ENCODE measurements at regions not wholly inside any gene's neighbourhood (a gene's known extent, or its start where the extent isn't known, plus 50 kb on each side); places are given as distances from the start of the nearest gene placed in this dataset.

DNA sequence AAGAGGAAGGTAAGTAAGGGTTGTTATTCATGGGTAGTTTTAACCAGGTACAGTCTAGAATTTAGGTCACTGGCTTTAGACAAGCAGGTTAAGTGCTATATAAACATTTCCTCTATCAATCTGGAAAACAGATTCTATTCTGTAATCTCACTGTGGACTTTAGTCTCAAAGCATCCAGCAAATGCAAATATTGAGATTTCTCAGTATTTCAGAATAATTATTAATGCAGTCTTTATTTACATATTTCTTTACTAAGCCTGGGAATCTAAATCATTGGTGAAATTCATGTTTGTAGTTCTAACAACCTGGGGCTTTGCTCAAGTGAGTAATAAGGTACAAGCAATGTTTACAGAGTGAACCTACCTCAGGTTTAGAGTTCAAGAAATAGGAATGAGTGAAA lies 61.9 kb downstream of the SLC41A2 start:
- H3K4me1 ChIP-seq (ENCODE audit: insufficient read depth, poor library complexity, severe bottlenecking) = no peaks in the 10 kb centered on the region
- TF ChIP-seq, protein P1, sequence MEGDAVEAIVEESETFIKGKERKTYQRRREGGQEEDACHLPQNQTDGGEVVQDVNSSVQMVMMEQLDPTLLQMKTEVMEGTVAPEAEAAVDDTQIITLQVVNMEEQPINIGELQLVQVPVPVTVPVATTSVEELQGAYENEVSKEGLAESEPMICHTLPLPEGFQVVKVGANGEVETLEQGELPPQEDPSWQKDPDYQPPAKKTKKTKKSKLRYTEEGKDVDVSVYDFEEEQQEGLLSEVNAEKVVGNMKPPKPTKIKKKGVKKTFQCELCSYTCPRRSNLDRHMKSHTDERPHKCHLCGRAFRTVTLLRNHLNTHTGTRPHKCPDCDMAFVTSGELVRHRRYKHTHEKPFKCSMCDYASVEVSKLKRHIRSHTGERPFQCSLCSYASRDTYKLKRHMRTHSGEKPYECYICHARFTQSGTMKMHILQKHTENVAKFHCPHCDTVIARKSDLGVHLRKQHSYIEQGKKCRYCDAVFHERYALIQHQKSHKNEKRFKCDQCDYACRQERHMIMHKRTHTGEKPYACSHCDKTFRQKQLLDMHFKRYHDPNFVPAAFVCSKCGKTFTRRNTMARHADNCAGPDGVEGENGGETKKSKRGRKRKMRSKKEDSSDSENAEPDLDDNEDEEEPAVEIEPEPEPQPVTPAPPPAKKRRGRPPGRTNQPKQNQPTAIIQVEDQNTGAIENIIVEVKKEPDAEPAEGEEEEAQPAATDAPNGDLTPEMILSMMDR (IDR thresholded peaks at IDR 0.05; ENCODE audit: poor library complexity, severe bottlenecking) = no peak
- ATAC-seq (ENCODE audit: low read depth) = no peak
- no peaks in the 10 kb centered on the region for H3K9me3 ChIP-seq (ENCODE audit: severe bottlenecking)
- no peak overlapping the region for H3K4me3 ChIP-seq (ENCODE audit: severe bottlenecking)
- no peak for DNase-seq (ENCODE audit: low spot score)
- no peaks in the 10 kb centered on the region for H3K27me3 ChIP-seq (ENCODE audit: insufficient read depth, poor library complexity, severe bottlenecking)
- no peak overlapping the region for H3K27ac ChIP-seq (ENCODE audit: poor library complexity, severe bottlenecking)
- no peaks in the 10 kb centered on the region for H3K36me3 ChIP-seq (ENCODE audit: low read depth)

DNA sequence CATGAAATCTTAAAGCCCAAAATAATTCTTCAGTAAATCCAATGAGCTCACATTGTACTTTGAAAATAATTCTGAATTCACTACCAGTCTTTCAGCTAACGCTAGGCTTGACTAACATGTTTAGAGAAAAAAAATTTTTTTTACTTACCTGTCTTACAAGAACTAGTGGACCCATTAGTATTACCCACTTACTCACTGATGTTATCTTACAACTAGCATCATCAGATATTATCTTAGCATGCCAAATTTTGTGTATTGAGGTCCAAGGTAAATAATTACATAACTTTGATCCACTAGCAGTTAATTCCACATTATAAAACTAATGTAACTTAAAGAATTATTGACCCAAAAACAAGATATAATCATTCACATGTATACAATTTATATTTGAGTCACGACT lies 62.7 kb downstream of the SLC41A2 start:
- TF ChIP-seq, protein P1 (IDR thresholded peaks at IDR 0.05; ENCODE audit: poor library complexity, severe bottlenecking) = no peak
- Histone ChIP-seq H3K27me3 (ENCODE audit: insufficient read depth, poor library complexity, severe bottlenecking) (no peaks in the 10 kb centered on the region), H3K4me1 (ENCODE audit: insufficient read depth, poor library complexity, severe bottlenecking) (no peaks in the 10 kb centered on the region), H3K9me3 (ENCODE audit: severe bottlenecking) (no peaks in the 10 kb centered on the region), H3K36me3 (ENCODE audit: low read depth) (no peaks in the 10 kb centered on the region), H3K27ac (ENCODE audit: poor library complexity, severe bottlenecking) (no peak overlapping the region), H3K4me3 (ENCODE audit: severe bottlenecking) (no peak overlapping the region)
- DNase-seq (ENCODE audit: low spot score) (no peak), ATAC-seq (ENCODE audit: low read depth) (no peak)

DNA sequence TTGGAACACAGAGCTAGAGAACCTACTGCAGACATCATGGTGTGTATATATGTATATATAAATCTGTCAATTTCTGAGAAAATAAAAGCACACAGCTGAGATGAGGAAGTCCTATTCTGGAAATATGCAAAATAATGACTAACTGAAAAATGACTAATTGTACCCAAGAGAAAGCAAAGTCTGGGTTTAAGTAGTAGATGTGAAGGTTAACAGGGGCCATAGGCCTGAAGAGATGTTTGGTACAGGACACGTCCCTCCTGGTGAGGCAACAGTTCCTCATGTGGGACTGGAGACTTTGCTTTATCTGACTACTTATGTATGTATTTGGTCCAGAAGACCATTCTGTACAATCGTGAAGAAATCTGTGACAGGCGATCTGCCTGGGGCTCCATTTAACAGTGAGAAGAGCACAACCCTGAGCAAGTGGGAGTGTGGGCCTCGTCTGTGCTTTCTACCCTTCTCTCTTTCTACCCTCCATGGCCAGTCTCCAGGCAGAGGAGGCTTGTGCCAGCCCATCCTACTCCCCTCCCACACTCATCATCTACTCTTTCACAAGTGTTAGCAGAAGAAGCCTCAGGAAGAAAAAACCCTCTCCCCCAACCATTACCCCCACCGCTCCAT lies 67.5 kb downstream of the SLC41A2 start:
- H3K36me3 ChIP-seq (ENCODE audit: low read depth) = no peaks in the 10 kb centered on the region
- H3K9me3 ChIP-seq (ENCODE audit: severe bottlenecking) = no peaks in the 10 kb centered on the region
- DNase-seq (ENCODE audit: low spot score) (no peak), ATAC-seq (ENCODE audit: low read depth) (no peak)
- TF ChIP-seq, protein P1 (IDR thresholded peaks at IDR 0.05; ENCODE audit: poor library complexity, severe bottlenecking) = no peak
- no peaks in the 10 kb centered on the region for H3K27me3 ChIP-seq (ENCODE audit: insufficient read depth, poor library complexity, severe bottlenecking)
- peaks cover 11% of the 10 kb centered on the region for H3K4me1 ChIP-seq (ENCODE audit: insufficient read depth, poor library complexity, severe bottlenecking)
- no peak overlapping the region for H3K27ac ChIP-seq (ENCODE audit: poor library complexity, severe bottlenecking)
- no peak overlapping the region for H3K4me3 ChIP-seq (ENCODE audit: severe bottlenecking)

DNA sequence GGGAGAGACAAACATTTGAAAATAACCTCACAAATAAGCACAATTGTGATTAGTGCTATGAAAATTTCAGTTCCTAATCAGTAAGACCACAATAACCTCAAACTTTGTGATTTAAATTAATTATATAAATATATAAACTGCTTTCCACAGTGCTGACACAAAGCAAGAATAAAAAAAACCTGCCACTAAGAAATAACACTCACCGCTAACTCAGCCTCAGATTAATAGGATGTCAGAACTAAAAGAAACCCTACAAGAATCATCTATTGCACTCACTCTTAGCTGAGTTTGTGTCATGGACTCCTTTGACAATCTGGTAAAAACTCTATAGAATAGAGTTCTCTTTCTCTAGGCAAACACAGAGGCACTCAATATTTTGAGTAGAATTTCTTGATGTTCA lies 68.4 kb downstream of the SLC41A2 start:
- H3K4me3 ChIP-seq (ENCODE audit: severe bottlenecking) = no peak overlapping the region
- ATAC-seq (ENCODE audit: low read depth) = no peak
- no peaks in the 10 kb centered on the region for H3K36me3 ChIP-seq (ENCODE audit: low read depth)
- peaks cover 11% of the 10 kb centered on the region for H3K4me1 ChIP-seq (ENCODE audit: insufficient read depth, poor library complexity, severe bottlenecking)
- DNase-seq (ENCODE audit: low spot score) = no peak
- TF ChIP-seq, protein P1 (IDR thresholded peaks at IDR 0.05; ENCODE audit: poor library complexity, severe bottlenecking) = no peak
- no peaks in the 10 kb centered on the region for H3K9me3 ChIP-seq (ENCODE audit: severe bottlenecking)
- no peaks in the 10 kb centered on the region for H3K27me3 ChIP-seq (ENCODE audit: insufficient read depth, poor library complexity, severe bottlenecking)
- H3K27ac ChIP-seq (ENCODE audit: poor library complexity, severe bottlenecking) = no peak overlapping the region

DNA sequence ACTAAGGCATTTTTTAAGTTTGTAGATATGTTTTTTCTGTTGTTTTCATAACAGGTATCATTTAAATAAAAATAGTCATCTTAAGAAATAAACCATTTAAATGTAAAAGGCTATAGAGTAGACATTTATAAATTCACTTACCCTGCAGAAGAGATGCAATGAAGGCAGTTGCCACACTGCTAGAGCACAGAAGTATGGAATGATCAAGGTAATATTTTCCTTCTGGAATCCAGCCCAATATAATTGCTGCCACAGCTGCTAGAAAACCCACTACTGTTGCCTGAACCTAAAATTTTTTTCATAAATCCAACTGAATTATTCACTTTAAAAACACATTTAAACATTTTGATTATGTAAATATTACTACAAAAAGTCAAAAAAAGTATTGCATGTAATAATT lies 69.2 kb downstream of the SLC41A2 start:
- Histone ChIP-seq H3K27ac (ENCODE audit: poor library complexity, severe bottlenecking) (no peak overlapping the region), H3K9me3 (ENCODE audit: severe bottlenecking) (no peaks in the 10 kb centered on the region), H3K27me3 (ENCODE audit: insufficient read depth, poor library complexity, severe bottlenecking) (no peaks in the 10 kb centered on the region), H3K4me1 (ENCODE audit: insufficient read depth, poor library complexity, severe bottlenecking) (peaks cover 11% of the 10 kb centered on the region), H3K4me3 (ENCODE audit: severe bottlenecking) (no peak overlapping the region), H3K36me3 (ENCODE audit: low read depth) (no peaks in the 10 kb centered on the region)
- ATAC-seq (ENCODE audit: low read depth) = no peak
- TF ChIP-seq, protein P1 (IDR thresholded peaks at IDR 0.05; ENCODE audit: poor library complexity, severe bottlenecking) = no peak
- DNase-seq (ENCODE audit: low spot score) = no peak

Data from RWPE2 (cell line).